ENCODE measurements at regions not wholly inside any gene's neighbourhood (a gene's known extent, or its start where the extent isn't known, plus 50 kb on each side); places are given as distances from the start of the nearest gene placed in this dataset.

- H3K27me3 ChIP-seq (ENCODE audit: insufficient read depth, low read length) = no peaks in the 10 kb centered on the region
- RAD21 ChIA-PET (ENCODE audit: low non-redundant PET in 1 of 2, low total read pairs in 2 of 2, uncharacterized antibody in 2 of 2, unreplicated experiment in 2 of 2) = no interaction called here
- ATAC-seq (no peak), DNase-seq (ENCODE audit: low read depth, low spot score) (no peak)
- intact Hi-C loops (cut with micrococcal nuclease) = no loop called here
- no peaks in the 10 kb centered on the region for H3K79me2 ChIP-seq (ENCODE audit: insufficient read depth, low read length)
- no peaks in the 10 kb centered on the region for H3K36me3 ChIP-seq (ENCODE audit: control insufficient read depth in 1 of 2, insufficient read depth in 2 of 2, low read length in 2 of 2)
- H3K27ac ChIP-seq (ENCODE audit: low read depth, low read length) = no peak overlapping the region
- H3K4me2 ChIP-seq (ENCODE audit: low read length) = no peak overlapping the region
- CTCF ChIA-PET = no interaction called here
- no peaks in the 10 kb centered on the region for H4K20me1 ChIP-seq (ENCODE audit: insufficient read depth)
- H2AFZ ChIP-seq (ENCODE audit: low read depth, low read length, poor library complexity, severe bottlenecking) = no peak overlapping the region
- H3K9me3 ChIP-seq (ENCODE audit: control insufficient read depth in 1 of 2, insufficient read depth in 1 of 2, low read depth in 1 of 2, low read length in 2 of 2) = no peaks in the 10 kb centered on the region
- TF ChIP-seq ZFX (IDR thresholded peaks at IDR 0.05) (no peak), CEBPB (IDR thresholded peaks at IDR 0.05; ENCODE audit: low read depth) (no peak), CBX3 (IDR thresholded peaks at IDR 0.05; ENCODE audit: low read depth) (no peak), REST (IDR thresholded peaks at IDR 0.05; ENCODE audit: low read depth) (no peak), TCF7L2 (IDR thresholded peaks at IDR 0.05; ENCODE audit: borderline replicate concordance, extremely low read depth, insufficient read depth, insufficient read length) (no peak), MAX (IDR thresholded peaks at IDR 0.05) (no peak), ZBTB33 (IDR thresholded peaks at IDR 0.05; ENCODE audit: extremely low read depth, insufficient replicate concordance, low read length) (no peak), POLR2AphosphoS5 (IDR thresholded peaks at IDR 0.05; ENCODE audit: low read depth, low read length) (no peak)
- no peak overlapping the region for H3K9ac ChIP-seq (ENCODE audit: low read length)
- H3K9me2 ChIP-seq (ENCODE audit: insufficient read depth) = no peaks in the 10 kb centered on the region
- H3K4me3 ChIP-seq (replicated peaks in 1 of 2; ENCODE audit: low read depth in 1 of 2, low read length in 2 of 2) = no peak overlapping the region
- H3K4me1 ChIP-seq (ENCODE audit: control insufficient read depth in 1 of 2, insufficient read depth in 2 of 2, low read length in 2 of 2) = no peaks in the 10 kb centered on the region
- POLR2A ChIA-PET = no interaction called here
- BruUV-seq (replicated peaks) = no TSS peak
These were observed 100.5 kb upstream of the PCDH7 start for GRCh38 chr4:30619679-30620078.

All from HCT116 (cell line).